AG10803 (cell line): ENCODE measurements at regions not wholly inside any gene's neighbourhood (a gene's known extent, or its start where the extent isn't known, plus 50 kb on each side); places are given as distances from the start of the nearest gene placed in this dataset.

Experiments used
- DNase-seq: peaks from one replicate; pipeline ENCODE4 v3.0.0; 2010; ENCODE audit warnings: low read depth
- H3K4me3 ChIP-seq: 2 replicates; pipeline ENCODE4 v1.5.1; 2011; ENCODE audit warnings: mild to moderate bottlenecking, low read length, control low read depth
- TF ChIP-seq, protein P1 (sequence below): conservative IDR thresholded peaks from 2 replicates; pipeline ENCODE4 v1.5.1; 2011; ENCODE audit warnings: mild to moderate bottlenecking, low read length, control low read depth, inconsistent platforms

DNA sequence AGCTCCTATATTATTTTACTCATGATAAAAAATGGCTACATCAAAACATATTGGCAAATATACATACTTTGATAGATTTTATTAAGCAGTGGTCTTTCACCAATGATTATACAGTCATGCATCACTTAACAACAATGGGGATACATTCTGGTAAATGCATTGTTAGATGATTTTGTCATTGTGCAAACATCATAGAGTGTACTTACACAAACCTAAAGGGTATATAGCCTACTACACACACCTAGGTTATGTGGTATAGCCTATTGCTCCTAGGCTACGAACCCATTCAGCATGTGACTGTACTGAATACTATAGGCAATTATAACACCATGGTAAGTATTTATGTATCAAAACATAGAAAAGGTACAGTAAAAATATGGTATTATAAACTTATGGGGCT is 98.9 kb upstream of the IL6 start:
- H3K4me3 ChIP-seq: no peak overlapping the region
- DNase-seq: no peak
- TF ChIP-seq, protein P1, sequence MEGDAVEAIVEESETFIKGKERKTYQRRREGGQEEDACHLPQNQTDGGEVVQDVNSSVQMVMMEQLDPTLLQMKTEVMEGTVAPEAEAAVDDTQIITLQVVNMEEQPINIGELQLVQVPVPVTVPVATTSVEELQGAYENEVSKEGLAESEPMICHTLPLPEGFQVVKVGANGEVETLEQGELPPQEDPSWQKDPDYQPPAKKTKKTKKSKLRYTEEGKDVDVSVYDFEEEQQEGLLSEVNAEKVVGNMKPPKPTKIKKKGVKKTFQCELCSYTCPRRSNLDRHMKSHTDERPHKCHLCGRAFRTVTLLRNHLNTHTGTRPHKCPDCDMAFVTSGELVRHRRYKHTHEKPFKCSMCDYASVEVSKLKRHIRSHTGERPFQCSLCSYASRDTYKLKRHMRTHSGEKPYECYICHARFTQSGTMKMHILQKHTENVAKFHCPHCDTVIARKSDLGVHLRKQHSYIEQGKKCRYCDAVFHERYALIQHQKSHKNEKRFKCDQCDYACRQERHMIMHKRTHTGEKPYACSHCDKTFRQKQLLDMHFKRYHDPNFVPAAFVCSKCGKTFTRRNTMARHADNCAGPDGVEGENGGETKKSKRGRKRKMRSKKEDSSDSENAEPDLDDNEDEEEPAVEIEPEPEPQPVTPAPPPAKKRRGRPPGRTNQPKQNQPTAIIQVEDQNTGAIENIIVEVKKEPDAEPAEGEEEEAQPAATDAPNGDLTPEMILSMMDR: no peak

DNA sequence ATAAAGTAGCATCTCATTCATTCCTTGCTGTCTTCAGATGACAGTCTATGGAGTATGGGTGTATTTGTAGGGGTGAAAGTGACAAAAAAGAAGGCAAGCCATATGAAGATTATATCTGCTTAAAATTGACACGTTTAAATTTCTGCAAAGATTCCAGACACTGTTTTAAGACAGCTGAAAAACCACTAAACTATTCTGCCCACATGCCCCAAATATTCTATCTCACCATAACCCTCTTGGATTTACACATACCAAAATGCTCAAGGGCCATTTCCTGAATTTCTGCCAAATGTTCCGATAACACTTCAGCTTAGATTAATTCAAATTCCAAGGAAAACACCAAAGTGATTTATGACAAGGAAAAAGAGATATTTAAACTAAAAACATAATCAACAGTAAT is 99.9 kb upstream of the IL6 start:
- TF ChIP-seq, protein P1: no peak
- peak; percentile 96 for DNase-seq
- H3K4me3 ChIP-seq: no peak overlapping the region

DNA sequence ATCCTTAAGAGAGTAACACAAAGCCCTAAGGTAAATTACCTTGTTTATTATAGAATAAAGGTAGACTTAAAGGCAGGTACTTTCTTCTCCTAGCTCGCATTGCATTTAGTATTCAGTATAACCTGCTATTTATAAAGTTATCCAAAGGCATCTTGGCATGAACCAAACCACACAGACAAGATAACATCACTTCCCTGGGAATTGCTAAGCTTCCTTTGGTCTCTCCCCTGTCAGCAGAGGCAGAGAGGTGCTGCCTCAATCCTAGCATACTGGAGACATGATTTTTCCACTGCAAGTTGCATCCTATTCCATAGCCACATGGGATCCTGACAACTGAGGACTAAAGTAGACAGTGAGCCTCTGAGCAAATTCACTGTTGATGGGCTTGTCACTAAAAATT is 101.7 kb upstream of the IL6 start:
- H3K4me3 ChIP-seq: no peak overlapping the region
- TF ChIP-seq, protein P1: no peak
- DNase-seq: no peak

DNA sequence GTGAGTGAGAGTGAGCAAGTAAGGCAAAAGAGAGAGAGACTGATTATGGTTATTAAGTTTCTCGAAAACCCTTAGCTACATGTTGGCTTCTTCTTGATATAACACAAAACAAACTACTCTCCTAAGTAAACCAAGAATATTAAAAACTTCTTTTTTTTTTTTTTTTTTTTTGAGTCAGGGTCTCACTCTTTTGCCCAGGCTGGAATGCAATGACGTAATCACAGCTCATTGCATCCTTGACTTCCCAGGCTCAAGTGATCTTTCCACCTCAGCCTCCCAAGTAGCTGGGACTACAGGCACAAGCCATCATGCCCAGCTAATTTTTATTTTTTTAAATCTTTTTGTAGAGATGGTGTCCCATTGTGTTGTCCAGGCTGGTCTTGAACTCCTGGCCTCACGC is 102.2 kb upstream of the IL6 start:
- DNase-seq: no peak
- H3K4me3 ChIP-seq: no peak overlapping the region
- TF ChIP-seq, protein P1: no peak

DNA sequence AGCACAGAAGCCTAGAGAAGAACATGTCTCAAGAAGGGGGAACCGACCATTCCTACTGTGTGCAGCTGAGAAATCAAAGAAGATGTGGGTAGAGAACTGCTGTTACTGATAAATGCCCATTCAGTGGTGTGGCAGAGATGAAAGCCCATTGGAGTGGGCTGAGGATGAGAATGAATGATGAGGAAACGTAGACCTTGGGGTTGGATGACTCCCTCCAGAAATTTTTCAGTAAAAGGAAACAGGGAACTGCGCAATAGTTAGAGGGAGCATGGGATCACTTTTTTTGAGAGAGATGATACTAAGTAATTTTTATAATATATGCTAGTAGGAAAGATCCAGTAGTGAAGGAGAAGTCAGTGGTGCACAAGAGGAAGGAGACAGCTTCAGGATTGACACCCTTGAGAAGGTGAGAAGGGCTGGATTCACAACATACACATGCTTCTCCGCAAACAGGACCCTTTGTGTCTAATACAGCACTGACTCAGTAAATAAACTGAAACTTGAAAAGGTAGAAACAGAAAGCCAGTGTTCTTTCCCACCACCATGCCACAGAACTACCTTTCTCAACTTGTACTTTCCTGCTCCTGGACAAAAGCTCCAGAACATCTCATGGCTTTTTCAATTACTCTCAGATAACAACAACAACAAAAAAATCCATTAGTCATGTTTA is 104.7 kb upstream of the IL6 start:
- no peak for DNase-seq
- TF ChIP-seq, protein P1: no peak

DNA sequence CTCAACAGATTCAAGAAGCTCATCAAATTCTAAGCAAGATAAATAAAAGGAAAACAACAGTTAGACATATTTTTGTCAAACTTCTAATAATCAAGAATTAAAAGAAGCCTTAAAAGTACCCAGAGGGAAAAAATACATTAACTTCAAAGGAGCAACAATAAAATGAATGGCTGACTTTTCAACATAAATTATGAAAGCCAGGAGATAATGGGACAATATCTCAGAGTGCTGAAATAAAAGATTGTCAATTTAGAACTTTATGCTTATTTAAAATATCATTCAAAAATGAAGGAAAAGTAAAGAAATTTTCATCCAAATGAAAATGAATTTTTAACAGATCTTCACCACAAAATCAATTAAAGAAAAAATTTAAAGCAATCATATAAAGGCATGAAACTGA is 108.5 kb upstream of the IL6 start:
- no peak overlapping the region for H3K4me3 ChIP-seq
- TF ChIP-seq, protein P1: no peak
- no peak for DNase-seq

More for the DNA sequence above, 104.7 kb upstream of the IL6 start:
- H3K4me3 ChIP-seq: no peak overlapping the region

DNA sequence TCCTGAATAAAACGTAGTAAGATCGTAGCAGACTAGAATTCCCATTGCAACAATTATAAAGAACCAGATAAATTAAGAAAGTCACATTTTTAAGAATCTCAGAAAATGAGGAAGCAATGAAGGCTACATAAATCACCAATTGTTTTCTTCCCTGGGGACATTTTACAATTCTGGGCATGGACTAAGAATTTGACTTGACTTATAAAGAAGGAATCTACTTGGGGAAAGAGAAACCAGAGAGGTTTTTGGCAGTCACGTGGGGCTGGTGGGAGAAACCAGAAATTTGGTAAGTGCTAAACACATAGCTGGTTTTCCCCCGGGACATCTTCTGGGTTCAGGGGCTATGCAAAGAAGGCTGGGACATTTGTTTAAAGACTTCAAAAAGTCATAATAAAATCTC is 109.8 kb upstream of the IL6 start:
- TF ChIP-seq, protein P1: no peak
- DNase-seq: peak; percentile 88

More for the DNA sequence above, 109.8 kb upstream of the IL6 start:
- no peak overlapping the region for H3K4me3 ChIP-seq
